MM.1S (cell line): ENCODE measurements at regions not wholly inside any gene's neighbourhood (a gene's known extent, or its start where the extent isn't known, plus 50 kb on each side); places are given as distances from the start of the nearest gene placed in this dataset.

ENCODE experiments used
- EZH2 ChIP-seq: fragments of 300-600 bp; sonication (generic); optimal IDR thresholded peaks from 2 replicates; pipeline ENCODE3; 2017; ENCODE audit warnings: low read depth, mild to moderate bottlenecking, antibody characterized with exemption, low read length, mixed read lengths
- EZH2phosphoT487 ChIP-seq: fragments of 300-600 bp; sonication (generic); IDR thresholded peaks from 2 replicates; pipeline ENCODE4 v1.6.1; 2018; ENCODE audit warnings: antibody characterized with exemption, low read length
- TF ChIP-seq, protein P1 (sequence below): fragments of 300-600 bp; sonication (generic); IDR thresholded peaks from 2 replicates; pipeline ENCODE4 v1.5.1; 2016; ENCODE audit warnings: antibody characterized with exemption, low read length, mixed read lengths

- no peak for TF ChIP-seq EZH2
- TF ChIP-seq, protein P1, sequence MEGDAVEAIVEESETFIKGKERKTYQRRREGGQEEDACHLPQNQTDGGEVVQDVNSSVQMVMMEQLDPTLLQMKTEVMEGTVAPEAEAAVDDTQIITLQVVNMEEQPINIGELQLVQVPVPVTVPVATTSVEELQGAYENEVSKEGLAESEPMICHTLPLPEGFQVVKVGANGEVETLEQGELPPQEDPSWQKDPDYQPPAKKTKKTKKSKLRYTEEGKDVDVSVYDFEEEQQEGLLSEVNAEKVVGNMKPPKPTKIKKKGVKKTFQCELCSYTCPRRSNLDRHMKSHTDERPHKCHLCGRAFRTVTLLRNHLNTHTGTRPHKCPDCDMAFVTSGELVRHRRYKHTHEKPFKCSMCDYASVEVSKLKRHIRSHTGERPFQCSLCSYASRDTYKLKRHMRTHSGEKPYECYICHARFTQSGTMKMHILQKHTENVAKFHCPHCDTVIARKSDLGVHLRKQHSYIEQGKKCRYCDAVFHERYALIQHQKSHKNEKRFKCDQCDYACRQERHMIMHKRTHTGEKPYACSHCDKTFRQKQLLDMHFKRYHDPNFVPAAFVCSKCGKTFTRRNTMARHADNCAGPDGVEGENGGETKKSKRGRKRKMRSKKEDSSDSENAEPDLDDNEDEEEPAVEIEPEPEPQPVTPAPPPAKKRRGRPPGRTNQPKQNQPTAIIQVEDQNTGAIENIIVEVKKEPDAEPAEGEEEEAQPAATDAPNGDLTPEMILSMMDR = no peak
- TF ChIP-seq EZH2phosphoT487 = no peak
These were observed 357.6 kb upstream of the CELF2 start for GRCh38 chr10:10660054-10660453.
